ENCODE measurements at regions not wholly inside any gene's neighbourhood (a gene's known extent, or its start where the extent isn't known, plus 50 kb on each side); places are given as distances from the start of the nearest gene placed in this dataset.

- Histone ChIP-seq H3K4me3 (ENCODE audit: low read length) (no peak overlapping the region), H4K20me1 (ENCODE audit: control insufficient read depth, insufficient read depth, low read depth, low read length) (no peaks in the 10 kb centered on the region), H3K4me1 (ENCODE audit: control insufficient read depth, low read length) (no peaks in the 10 kb centered on the region), H3K4me2 (ENCODE audit: low read length) (no peak overlapping the region), H3K9me2 (replicated peaks; ENCODE audit: control insufficient read depth, low read length) (no peaks in the 10 kb centered on the region), H3K36me3 (ENCODE audit: control insufficient read depth, low read length) (no peaks in the 10 kb centered on the region), H3K27me3 (ENCODE audit: control insufficient read depth, low read length) (no peaks in the 10 kb centered on the region), H3K27ac (ENCODE audit: low read depth, low read length) (no peak overlapping the region), H3K79me2 (ENCODE audit: control insufficient read depth, low read length) (no peaks in the 10 kb centered on the region), H3K9me3 (ENCODE audit: control insufficient read depth, insufficient read depth, low read length) (no peaks in the 10 kb centered on the region), H3F3A (ENCODE audit: control insufficient read depth, insufficient read depth) (no peaks in the 10 kb centered on the region)
- TF ChIP-seq CTCF (IDR thresholded peaks at IDR 0.05; ENCODE audit: low read depth, low read length, poor library complexity, severe bottlenecking) (no peak), EZH2phosphoT487 (IDR thresholded peaks at IDR 0.05; ENCODE audit: borderline replicate concordance, low read length) (no peak)
Measured at GRCh38 chr12:13835652-13836051, 145.8 kb downstream of the GRIN2B start.

- Histone ChIP-seq H3F3A (ENCODE audit: control insufficient read depth, insufficient read depth) (no peaks in the 10 kb centered on the region), H3K79me2 (ENCODE audit: control insufficient read depth, low read length) (no peaks in the 10 kb centered on the region), H3K4me2 (ENCODE audit: low read length) (no peak overlapping the region), H3K27me3 (ENCODE audit: control insufficient read depth, low read length) (no peaks in the 10 kb centered on the region), H3K4me3 (ENCODE audit: low read length) (no peak overlapping the region), H3K9me2 (replicated peaks; ENCODE audit: control insufficient read depth, low read length) (no peaks in the 10 kb centered on the region), H4K20me1 (ENCODE audit: control insufficient read depth, insufficient read depth, low read depth, low read length) (no peaks in the 10 kb centered on the region), H3K27ac (ENCODE audit: low read depth, low read length) (no peak overlapping the region), H3K9me3 (ENCODE audit: control insufficient read depth, insufficient read depth, low read length) (no peaks in the 10 kb centered on the region), H3K4me1 (ENCODE audit: control insufficient read depth, low read length) (no peaks in the 10 kb centered on the region), H3K36me3 (ENCODE audit: control insufficient read depth, low read length) (no peaks in the 10 kb centered on the region)
- TF ChIP-seq CTCF (IDR thresholded peaks at IDR 0.05; ENCODE audit: low read depth, low read length, poor library complexity, severe bottlenecking) (no peak), EZH2phosphoT487 (IDR thresholded peaks at IDR 0.05; ENCODE audit: borderline replicate concordance, low read length) (no peak)
Measured at GRCh38 chr12:13834241-13834640, 147.2 kb downstream of the GRIN2B start.

- Histone ChIP-seq H3K4me1 (ENCODE audit: control insufficient read depth, low read length) (no peaks in the 10 kb centered on the region), H3K4me2 (ENCODE audit: low read length) (no peak overlapping the region), H3K9me2 (replicated peaks; ENCODE audit: control insufficient read depth, low read length) (no peaks in the 10 kb centered on the region), H3K79me2 (ENCODE audit: control insufficient read depth, low read length) (no peaks in the 10 kb centered on the region), H3K4me3 (ENCODE audit: low read length) (no peak overlapping the region), H4K20me1 (ENCODE audit: control insufficient read depth, insufficient read depth, low read depth, low read length) (no peaks in the 10 kb centered on the region), H3K36me3 (ENCODE audit: control insufficient read depth, low read length) (no peaks in the 10 kb centered on the region), H3F3A (ENCODE audit: control insufficient read depth, insufficient read depth) (no peaks in the 10 kb centered on the region), H3K27ac (ENCODE audit: low read depth, low read length) (no peak overlapping the region), H3K9me3 (ENCODE audit: control insufficient read depth, insufficient read depth, low read length) (no peaks in the 10 kb centered on the region), H3K27me3 (ENCODE audit: control insufficient read depth, low read length) (0 out of 2 replicates have a peak, but pooled peaks cover 5% of the 10 kb centered on the region)
- TF ChIP-seq CTCF (IDR thresholded peaks at IDR 0.05; ENCODE audit: low read depth, low read length, poor library complexity, severe bottlenecking) (no peak), EZH2phosphoT487 (IDR thresholded peaks at IDR 0.05; ENCODE audit: borderline replicate concordance, low read length) (no peak)
Measured at GRCh38 chr12:13817131-13817530, 164.3 kb downstream of the GRIN2B start.

GRCh38 chr12:13816394-13816793 is 165.0 kb downstream of the GRIN2B start:
- H3K4me3 ChIP-seq (ENCODE audit: low read length) = no peak overlapping the region
- no peaks in the 10 kb centered on the region for H4K20me1 ChIP-seq (ENCODE audit: control insufficient read depth, insufficient read depth, low read depth, low read length)
- no peaks in the 10 kb centered on the region for H3F3A ChIP-seq (ENCODE audit: control insufficient read depth, insufficient read depth)
- H3K4me2 ChIP-seq (ENCODE audit: low read length) = no peak overlapping the region
- no peaks in the 10 kb centered on the region for H3K79me2 ChIP-seq (ENCODE audit: control insufficient read depth, low read length)
- H3K27me3 ChIP-seq (ENCODE audit: control insufficient read depth, low read length) = 0 out of 2 replicates have a peak, but pooled peaks cover 2% of the 10 kb centered on the region
- H3K9me2 ChIP-seq (replicated peaks; ENCODE audit: control insufficient read depth, low read length) = no peaks in the 10 kb centered on the region
- H3K27ac ChIP-seq (ENCODE audit: low read depth, low read length) = no peak overlapping the region
- no peaks in the 10 kb centered on the region for H3K4me1 ChIP-seq (ENCODE audit: control insufficient read depth, low read length)
- TF ChIP-seq CTCF (IDR thresholded peaks at IDR 0.05; ENCODE audit: low read depth, low read length, poor library complexity, severe bottlenecking) (no peak), EZH2phosphoT487 (IDR thresholded peaks at IDR 0.05; ENCODE audit: borderline replicate concordance, low read length) (no peak)
- H3K9me3 ChIP-seq (ENCODE audit: control insufficient read depth, insufficient read depth, low read length) = no peaks in the 10 kb centered on the region
- H3K36me3 ChIP-seq (ENCODE audit: control insufficient read depth, low read length) = no peaks in the 10 kb centered on the region
